DND-41 (cell line): ENCODE measurements at regions not wholly inside any gene's neighbourhood (a gene's known extent, or its start where the extent isn't known, plus 50 kb on each side); places are given as distances from the start of the nearest gene placed in this dataset.

Experiments
- CTCF ChIP-seq: IDR thresholded peaks from 2 replicates; pipeline ENCODE4 v1.5.1; 2012; ENCODE audit warnings: borderline replicate concordance, low read length, moderate library complexity, mild to moderate bottlenecking; ENCODE audit not compliant: poor library complexity, severe bottlenecking; ENCODE audit errors: extremely low read depth
- EZH2 ChIP-seq: IDR thresholded peaks from 3 replicates; pipeline ENCODE4 v1.6.1; 2012; ENCODE audit warnings: borderline replicate concordance, low read depth, mild to moderate bottlenecking, moderate library complexity, low read length, inconsistent platforms; ENCODE audit not compliant: severe bottlenecking

GRCh38 chr11:79592406-79592805 is 151.6 kb upstream of the TENM4 start:
- TF ChIP-seq CTCF = no peak
- TF ChIP-seq EZH2 = no peak
